Astrocyte (in vitro differentiated cells and primary cell): ENCODE measurements at regions not wholly inside any gene's neighbourhood (a gene's known extent, or its start where the extent isn't known, plus 50 kb on each side); places are given as distances from the start of the nearest gene placed in this dataset.
"Not testable (repeated sequence)": the region's sequence is repeated elsewhere in the genome, so short reads cannot be mapped to it uniquely, and the experiment has no call there.

Experiments
- DNase-seq: peaks from one replicate; pipeline ENCODE4 v3.0.0-alpha.2; 2010; ENCODE audit warnings: low read depth
- FAIRE-seq: peaks from 2 replicates; lab custom pipeline; 2011; peaks lifted over from hg19 to GRCh38; lab: Jason Lieb, UNC
- H2AFZ ChIP-seq: 2 replicates; pipeline ENCODE4 v1.6.0; 2012; ENCODE audit warnings: low read depth, low read length, inconsistent platforms
- H3K27ac ChIP-seq: 2 replicates; pipeline ENCODE4 v1.5.1; 2011; ENCODE audit warnings: low read depth, low read length, inconsistent platforms
- H3K27me3 ChIP-seq: 2 replicates; pipeline ENCODE4 v1.6.0; 2011; ENCODE audit warnings: low read length, inconsistent platforms; ENCODE audit not compliant: insufficient read depth
- H3K36me3 ChIP-seq: 2 replicates; pipeline ENCODE4 v1.5.1; 2011; ENCODE audit warnings: low read length, inconsistent platforms; ENCODE audit not compliant: insufficient read depth
- H3K4me1 ChIP-seq: 2 replicates; pipeline ENCODE4 v1.5.1; 2011; ENCODE audit warnings: low read length, inconsistent platforms; ENCODE audit not compliant: insufficient read depth
- H3K4me2 ChIP-seq: 2 replicates; pipeline ENCODE4 v1.6.0; 2012; ENCODE audit warnings: low read length, inconsistent platforms
- H3K4me3 ChIP-seq: 2 replicates; pipeline ENCODE4 v1.5.1; 2011; ENCODE audit warnings: low read depth, mild to moderate bottlenecking, low read length, inconsistent platforms; ENCODE audit not compliant: insufficient read depth
- H3K79me2 ChIP-seq: 2 replicates; pipeline ENCODE4 v1.6.0; 2012; ENCODE audit warnings: mild to moderate bottlenecking, low read length, inconsistent platforms; ENCODE audit not compliant: insufficient read depth
- H3K9ac ChIP-seq: 2 replicates; pipeline ENCODE4 v1.6.0; 2012; ENCODE audit warnings: mild to moderate bottlenecking, low read length, inconsistent platforms
- H3K9me3 ChIP-seq: 2 replicates; pipeline ENCODE4 v1.5.1; 2012; ENCODE audit warnings: low read depth, mild to moderate bottlenecking, low read length, inconsistent platforms; ENCODE audit not compliant: insufficient read depth
- H4K20me1 ChIP-seq: 2 replicates; pipeline ENCODE4 v1.6.0; 2012; ENCODE audit warnings: low read length, inconsistent platforms; ENCODE audit not compliant: insufficient read depth
- H3K27ac Mint-ChIP-seq: one replicate; pipeline ENCODE4 v1.8.0; 2021; ENCODE audit warnings: mild to moderate bottlenecking, mixed read lengths; ENCODE audit not compliant: unreplicated experiment
- H3K27me3 Mint-ChIP-seq: one replicate; pipeline ENCODE4 v1.8.0; 2021; ENCODE audit warnings: low read depth, mixed read lengths; ENCODE audit not compliant: unreplicated experiment
- H3K36me3 Mint-ChIP-seq: one replicate; pipeline ENCODE4 v1.8.0; 2021; ENCODE audit warnings: low read depth, mixed read lengths; ENCODE audit not compliant: unreplicated experiment
- H3K4me1 Mint-ChIP-seq: one replicate; pipeline ENCODE4 v1.8.0; 2021; ENCODE audit warnings: low read depth, mixed read lengths; ENCODE audit not compliant: unreplicated experiment
- H3K4me3 Mint-ChIP-seq: one replicate; pipeline ENCODE4 v1.8.0; 2021; ENCODE audit warnings: mild to moderate bottlenecking, moderate library complexity, mixed read lengths; ENCODE audit not compliant: unreplicated experiment
- H3K9me3 Mint-ChIP-seq: one replicate; pipeline ENCODE4 v1.8.0; 2021; ENCODE audit warnings: mild to moderate bottlenecking, mixed read lengths; ENCODE audit not compliant: unreplicated experiment
- CTCF ChIP-seq: IDR thresholded peaks from 2 replicates; pipeline ENCODE4 v1.5.1; 2011; ENCODE audit warnings: low read depth, mild to moderate bottlenecking, inconsistent platforms, low read length, moderate library complexity; ENCODE audit not compliant: insufficient read depth
- EZH2 ChIP-seq: IDR thresholded peaks from 2 replicates; pipeline ENCODE4 v1.6.1; 2012; ENCODE audit warnings: mild to moderate bottlenecking, low read length, inconsistent platforms; ENCODE audit not compliant: insufficient read depth

GRCh38 chr7:86991771-86992191, 67.7 kb downstream of the ELAPOR2 start:
- H3K9me3 Mint-ChIP-seq, result peaks cover 5% of the 10 kb centered on the region
- H3K36me3 Mint-ChIP-seq, result no peaks in the 10 kb centered on the region
- DNase-seq, result peak; percentile 16
- no peak overlapping the region for H3K27ac Mint-ChIP-seq
- Histone ChIP-seq H3K4me2 (no peak overlapping the region), H4K20me1 (no peaks in the 10 kb centered on the region), H3K4me3 (no peak overlapping the region), H2AFZ (no peak overlapping the region), H3K79me2 (no peaks in the 10 kb centered on the region), H3K9ac (no peak overlapping the region), H3K9me3 (no peaks in the 10 kb centered on the region), H3K27ac (no peak overlapping the region), H3K4me1 (no peaks in the 10 kb centered on the region), H3K36me3 (no peaks in the 10 kb centered on the region), H3K27me3 (no peaks in the 10 kb centered on the region)
- H3K4me1 Mint-ChIP-seq, result peaks cover 4% of the 10 kb centered on the region
- H3K4me3 Mint-ChIP-seq, result no peak overlapping the region
- no peaks in the 10 kb centered on the region for H3K27me3 Mint-ChIP-seq
- TF ChIP-seq CTCF (no peak), EZH2 (no peak)
- no peak for FAIRE-seq

- H3K4me2 ChIP-seq, result no peak overlapping the region
- no peaks in the 10 kb centered on the region for H3K36me3 ChIP-seq
- DNase-seq (no peak), FAIRE-seq (no peak)
- H3K27ac ChIP-seq, result no peak overlapping the region
- no peaks in the 10 kb centered on the region for H3K4me1 ChIP-seq
- Mint-ChIP-seq H3K36me3 (no peaks in the 10 kb centered on the region), H3K27me3 (no peaks in the 10 kb centered on the region), H3K4me3 (no peak overlapping the region), H3K4me1 (peaks cover 4% of the 10 kb centered on the region), H3K27ac (no peak overlapping the region), H3K9me3 (peaks cover 5% of the 10 kb centered on the region)
- no peak overlapping the region for H3K9ac ChIP-seq
- H2AFZ ChIP-seq, result no peak overlapping the region
- no peak for TF ChIP-seq EZH2
- no peak for TF ChIP-seq CTCF
- no peak overlapping the region for H3K4me3 ChIP-seq
- no peaks in the 10 kb centered on the region for H3K79me2 ChIP-seq
- H3K27me3 ChIP-seq, result no peaks in the 10 kb centered on the region
- no peaks in the 10 kb centered on the region for H3K9me3 ChIP-seq
- H4K20me1 ChIP-seq, result no peaks in the 10 kb centered on the region
These were observed 68.2 kb downstream of the ELAPOR2 start for GRCh38 chr7:86991093-86991769.

- FAIRE-seq (no peak), DNase-seq (no peak)
- Histone ChIP-seq H3K9ac (no peak overlapping the region), H3K27ac (no peak overlapping the region), H3K4me2 (no peak overlapping the region), H3K27me3 (no peaks in the 10 kb centered on the region), H3K79me2 (no peaks in the 10 kb centered on the region), H2AFZ (no peak overlapping the region), H3K36me3 (no peaks in the 10 kb centered on the region), H3K9me3 (no peaks in the 10 kb centered on the region), H3K4me3 (no peak overlapping the region), H4K20me1 (no peaks in the 10 kb centered on the region), H3K4me1 (no peaks in the 10 kb centered on the region)
- no peaks in the 10 kb centered on the region for H3K27me3 Mint-ChIP-seq
- no peaks in the 10 kb centered on the region for H3K36me3 Mint-ChIP-seq
- no peak for TF ChIP-seq CTCF
- no peak for TF ChIP-seq EZH2
- H3K9me3 Mint-ChIP-seq, result peaks cover 12% of the 10 kb centered on the region
- H3K4me3 Mint-ChIP-seq, result no peak overlapping the region
- H3K27ac Mint-ChIP-seq, result no peak overlapping the region
- H3K4me1 Mint-ChIP-seq, result peaks cover 4% of the 10 kb centered on the region
These were observed 70.0 kb downstream of the ELAPOR2 start for GRCh38 chr7:86989407-86989806.

- not testable (repeated sequence) for H3K27ac ChIP-seq, H3K9me3 ChIP-seq, DNase-seq, H3K27me3 ChIP-seq, H3K4me3 ChIP-seq, H3K27ac Mint-ChIP-seq, H3K27me3 Mint-ChIP-seq, H4K20me1 ChIP-seq, H2AFZ ChIP-seq, H3K4me1 Mint-ChIP-seq, H3K36me3 Mint-ChIP-seq, H3K4me2 ChIP-seq, H3K4me3 Mint-ChIP-seq, H3K9ac ChIP-seq, H3K36me3 ChIP-seq, H3K4me1 ChIP-seq, H3K79me2 ChIP-seq, FAIRE-seq
- peaks cover 15% of the 10 kb centered on the region for H3K9me3 Mint-ChIP-seq
These were observed 71.6 kb downstream of the ELAPOR2 start for GRCh38 chr7:86987834-86988233.
